DMS53 treated with DMSO at 0.1 percent for 48 hours (cell line): ENCODE measurements at regions not wholly inside any gene's neighbourhood (a gene's known extent, or its start where the extent isn't known, plus 50 kb on each side); places are given as distances from the start of the nearest gene placed in this dataset.
"Not testable (repeated sequence)": the region's sequence is repeated elsewhere in the genome, so short reads cannot be mapped to it uniquely, and the experiment has no call there.

Source experiments
- DNase-seq: peaks from one replicate; lab custom pipeline; 2025; ENCODE audit not compliant: unreplicated experiment; lab: John Stamatoyannopoulos, UW

- peak; percentile 77 for DNase-seq
Measured at GRCh38 chr9:90169490-90169889, 473.1 kb downstream of the DIRAS2 start.

GRCh38 chr9:90173935-90174334 is 468.7 kb downstream of the DIRAS2 start:
- DNase-seq: not testable (repeated sequence)

DNA sequence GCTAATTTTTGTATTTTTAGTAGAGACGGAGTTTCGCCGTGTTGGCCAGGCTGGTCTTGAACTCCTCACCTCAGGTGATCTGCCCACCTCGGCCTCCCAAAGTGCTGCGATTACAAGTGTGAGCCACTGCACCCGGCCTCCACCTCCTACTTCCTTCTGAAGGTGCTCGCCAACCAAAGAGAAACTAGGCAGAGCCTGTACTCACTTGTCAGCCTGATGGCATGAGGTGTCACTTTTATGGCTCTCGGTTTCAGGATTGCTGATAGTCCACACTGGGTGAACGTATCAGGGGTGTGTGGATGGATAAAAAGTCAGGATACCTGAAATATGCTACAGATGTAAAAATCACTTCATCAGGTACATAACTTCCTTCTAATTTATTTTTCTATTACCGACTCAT is 468.3 kb downstream of the DIRAS2 start:
- DNase-seq: not testable (repeated sequence)

DNA sequence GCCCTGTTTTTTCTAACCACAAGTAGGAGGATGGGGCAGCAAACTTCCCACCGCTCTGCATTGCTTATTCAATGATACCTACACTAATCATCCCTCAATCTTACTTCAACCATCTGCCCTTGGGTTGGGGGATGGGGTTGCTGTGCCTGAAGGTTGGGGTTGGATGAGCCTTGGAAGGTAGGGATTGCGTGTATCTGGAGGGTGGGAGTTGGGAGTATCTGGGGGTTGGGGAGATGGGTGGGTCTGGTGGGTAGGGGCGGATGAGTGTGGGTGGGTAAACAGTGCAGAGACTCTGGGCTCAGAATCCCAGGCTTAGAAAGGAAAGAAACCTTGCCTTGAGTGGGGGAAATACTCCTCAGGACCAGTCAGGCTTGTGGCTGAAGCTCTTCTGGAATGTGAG is 467.4 kb downstream of the DIRAS2 start:
- no peak for DNase-seq

DNA sequence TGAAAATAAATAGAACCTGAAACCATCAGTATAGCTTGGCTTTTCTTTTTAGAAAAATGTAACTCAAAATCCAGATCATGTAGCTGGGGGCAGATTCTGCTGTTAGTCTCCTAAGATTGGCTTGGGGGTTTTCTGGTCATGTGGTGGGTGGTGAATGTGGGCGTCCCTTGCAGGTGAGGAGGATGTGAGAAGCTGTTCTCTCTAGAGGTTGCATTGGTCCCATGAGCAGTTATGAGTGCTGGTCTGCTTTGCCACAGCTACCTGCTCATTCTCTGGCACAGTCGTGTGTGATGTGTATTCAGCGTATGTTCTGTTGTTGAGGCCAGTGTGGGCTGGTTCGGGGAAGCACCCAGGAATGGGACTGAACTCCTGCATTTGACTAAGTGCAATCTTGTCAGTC is 466.8 kb downstream of the DIRAS2 start:
- no peak for DNase-seq

DNA sequence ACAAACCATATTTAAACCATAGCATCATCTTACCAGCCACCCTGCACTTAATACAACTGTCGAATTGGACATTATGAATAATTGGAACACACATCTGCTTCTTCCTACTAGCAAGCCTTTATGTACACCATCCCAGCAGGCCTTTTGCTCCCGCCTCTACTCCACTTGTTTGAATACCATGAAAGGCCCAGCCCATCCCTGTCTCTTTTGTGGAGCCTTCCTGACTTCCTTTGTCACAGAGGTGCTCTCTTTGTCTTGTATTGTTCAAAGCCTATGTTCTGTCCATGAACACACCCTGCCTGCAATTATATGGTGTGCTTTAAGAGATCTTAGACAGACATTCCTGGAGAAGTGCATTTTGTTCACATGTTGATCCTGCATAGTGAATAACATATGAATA is 465.7 kb downstream of the DIRAS2 start:
- peak; percentile 75 for DNase-seq

GRCh38 chr9:90180381-90180780 is 462.2 kb downstream of the DIRAS2 start:
- peak; percentile 7 for DNase-seq

DNA sequence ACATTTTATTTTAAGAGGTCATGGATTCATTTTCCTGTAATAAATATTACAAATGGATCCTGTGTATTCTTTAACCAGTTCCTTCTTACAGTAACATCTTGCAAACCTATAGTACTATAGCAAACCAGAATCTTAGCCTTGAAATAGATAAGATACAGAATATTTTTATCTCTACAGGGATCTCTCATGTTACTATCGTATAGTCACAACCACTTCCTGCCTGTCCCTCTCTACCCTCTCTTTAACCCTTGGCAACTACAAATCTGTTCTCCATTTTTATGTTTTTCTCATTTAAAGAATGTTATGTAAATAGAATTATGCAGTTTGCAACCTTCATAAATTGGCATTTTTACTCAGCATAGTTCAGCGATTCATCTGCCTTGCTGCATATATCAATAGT is 454.0 kb downstream of the DIRAS2 start:
- no peak for DNase-seq

- no peak for DNase-seq
Measured at GRCh38 chr9:90189306-90189705, 453.3 kb downstream of the DIRAS2 start.

GRCh38 chr9:90192465-90192864 is 450.2 kb downstream of the DIRAS2 start:
- not testable (repeated sequence) for DNase-seq

GRCh38 chr9:90198956-90199355 is 443.7 kb downstream of the DIRAS2 start:
- no peak for DNase-seq

GRCh38 chr9:90201766-90202165 is 440.9 kb downstream of the DIRAS2 start:
- no peak for DNase-seq

- DNase-seq: no peak
Measured at GRCh38 chr9:90204128-90204831, 438.3 kb downstream of the DIRAS2 start.

DNA sequence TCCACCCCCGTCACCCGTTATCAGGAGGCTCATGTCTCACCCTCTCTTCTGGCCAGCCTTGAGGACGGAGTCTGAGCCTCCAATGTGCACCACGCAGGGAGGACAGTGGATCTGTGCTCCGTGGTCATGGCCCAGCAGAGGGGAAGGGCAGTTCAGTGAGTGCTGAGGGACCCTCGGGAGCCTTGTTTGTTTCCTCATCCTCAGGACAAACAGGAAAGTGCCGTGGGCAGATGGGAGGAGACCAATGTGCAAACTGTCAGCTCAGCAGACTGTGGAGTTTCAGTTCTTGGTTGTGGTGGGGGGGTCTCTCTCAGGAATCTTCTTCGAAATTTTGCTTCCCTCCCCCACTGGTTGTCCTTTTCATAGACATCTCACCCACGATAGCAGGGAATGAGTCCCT is 429.6 kb downstream of the DIRAS2 start:
- not testable (repeated sequence) for DNase-seq

DNA sequence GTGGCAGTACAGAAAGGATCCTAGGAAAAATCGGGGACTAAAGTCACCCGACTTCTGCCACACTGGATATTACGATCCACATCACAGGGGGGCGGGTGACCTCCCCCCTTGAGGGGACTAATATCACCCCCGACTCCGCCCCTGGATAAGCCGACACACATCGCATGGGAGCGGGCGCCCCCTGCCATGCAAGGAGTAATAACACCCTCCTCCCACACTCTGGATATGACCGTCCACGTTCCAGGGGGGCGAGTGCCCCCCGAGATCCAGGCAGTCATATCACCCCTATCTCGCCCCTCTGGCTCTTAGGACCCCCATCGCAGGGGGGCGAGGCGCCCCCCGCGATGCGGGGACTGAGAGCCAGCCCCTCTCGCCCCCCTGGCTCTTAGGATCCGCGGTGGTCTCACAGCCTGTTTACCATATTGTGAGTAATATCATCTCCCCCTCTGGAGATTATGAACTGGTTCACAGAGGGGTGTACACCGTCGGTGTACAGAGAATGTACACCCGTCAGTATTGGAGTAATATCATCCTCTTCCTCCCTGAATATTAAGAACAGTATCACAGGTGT is 423.0 kb downstream of the DIRAS2 start:
- DNase-seq: peak; percentile 1

- not testable (repeated sequence) for DNase-seq
Measured at GRCh38 chr9:90221899-90222298, 420.7 kb downstream of the DIRAS2 start.

GRCh38 chr9:90226839-90227338 is 415.7 kb downstream of the DIRAS2 start:
- DNase-seq: peak; percentile 57

DNA sequence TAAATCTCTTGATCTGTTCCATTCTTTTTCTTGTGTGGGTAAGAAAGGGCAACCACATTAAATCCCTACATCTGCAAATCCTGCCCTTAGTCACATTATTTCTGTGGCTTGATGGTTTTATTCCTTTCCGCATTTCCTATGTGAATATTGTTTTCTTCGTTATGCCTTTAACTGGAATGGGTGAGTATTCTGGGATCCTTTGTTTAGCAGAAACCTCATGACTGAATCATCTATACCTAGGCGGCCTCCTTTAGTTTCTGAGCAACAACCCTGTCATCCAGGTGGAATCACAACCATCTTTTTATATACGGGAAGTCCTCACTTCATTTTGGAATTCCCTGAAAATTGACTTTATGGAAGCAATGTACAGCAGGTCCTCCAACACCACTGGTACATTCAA is 409.5 kb downstream of the DIRAS2 start:
- not testable (repeated sequence) for DNase-seq

- no peak for DNase-seq
Measured at GRCh38 chr9:90240541-90240940, 402.1 kb downstream of the DIRAS2 start.

GRCh38 chr9:90245661-90246060 is 397.0 kb downstream of the DIRAS2 start:
- DNase-seq: no peak

- no peak for DNase-seq
Measured at GRCh38 chr9:90249094-90249493, 393.5 kb downstream of the DIRAS2 start.

DNA sequence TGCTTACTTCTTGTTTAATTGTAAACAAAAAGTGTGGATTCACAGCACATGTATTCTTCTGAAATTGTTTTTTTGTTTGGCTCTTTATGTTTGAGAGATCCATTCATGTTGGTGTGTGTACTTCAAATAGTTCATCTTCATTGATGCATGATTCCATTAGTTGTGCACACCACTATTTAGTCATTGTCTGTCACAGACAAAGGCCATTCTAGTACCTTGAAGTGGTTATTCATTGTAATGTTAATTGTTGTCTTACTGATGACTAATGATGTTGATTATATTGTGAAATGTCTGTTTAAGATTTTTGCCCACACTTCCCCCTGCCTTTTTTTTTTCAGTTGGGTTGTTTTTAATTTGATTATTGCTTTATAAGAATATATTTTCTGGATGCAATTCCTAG is 391.3 kb downstream of the DIRAS2 start:
- DNase-seq: peak; percentile 56

DNA sequence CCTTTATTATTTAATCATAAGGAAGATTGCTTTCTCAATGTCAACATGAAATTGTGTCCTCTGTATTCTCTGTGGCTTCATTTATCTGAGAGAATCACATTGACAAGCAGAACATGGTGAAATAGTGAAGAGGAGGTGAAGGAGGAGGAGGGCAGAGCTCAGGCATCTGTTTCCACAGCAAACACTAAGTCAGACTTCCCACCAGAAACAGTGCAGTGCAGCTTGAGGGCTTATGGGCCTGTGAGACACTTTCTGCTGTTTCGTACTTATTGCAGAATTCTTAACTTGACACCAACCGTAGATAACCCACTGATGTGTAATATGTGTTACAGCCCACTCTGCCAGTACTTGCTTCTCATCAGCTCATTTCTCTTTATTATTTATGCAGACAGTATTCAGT is 386.3 kb downstream of the DIRAS2 start:
- no peak for DNase-seq
